K562 (cell line): ENCODE measurements at regions not wholly inside any gene's neighbourhood (a gene's known extent, or its start where the extent isn't known, plus 50 kb on each side); places are given as distances from the start of the nearest gene placed in this dataset.

Source experiments
- ATAC-seq: fragments of 200-7000 bp; cut with Tn5 transposase; 3 replicates; pipeline ENCODE4 v1.9.1; 2020; ENCODE audit warnings: moderate library complexity
- BruUV-seq: library from RNA; stranded (reverse); fragments of 400-500 nt; replicated peaks from 2 replicates; lab custom pipeline; 2021; lab: Mats Ljungman, UMichigan
- CTCF ChIA-PET: fragments of 300-600 bp; formaldehyde crosslinking; extraction: SDS; loops from one replicate; lab custom pipeline; 2021; ENCODE audit warnings: low intra/inter-chr PET ratio; lab: Yijun Ruan, JAX
- POLR2A ChIA-PET: fragments of 300-600, 350-650 bp; sonication (Branson Sonifier 250); formaldehyde crosslinking; extraction: SDS; loops from one replicate; lab custom pipeline; 2021; ENCODE audit warnings: antibody characterized with exemption, inconsistent platforms; lab: Yijun Ruan, JAX
- DNase-seq, 4 experiments: peaks; one replicate each; pipeline versions ENCODE4 v3.0.0 to v3.0.0-alpha.2; 2011 to 2018; ENCODE audit warnings: low spot score in 3 of 4, mixed read lengths in 3 of 4; ENCODE audit errors: extremely low read depth in 1 of 4
- FAIRE-seq: peaks from 2 replicates; lab custom pipeline; 2011; peaks lifted over from hg19 to GRCh38; lab: Jason Lieb, UNC
- H2AFZ ChIP-seq: 2 replicates; pipeline ENCODE4 v1.6.0; 2011; ENCODE audit warnings: low read depth, low read length, control low read depth, inconsistent platforms
- H3K27ac ChIP-seq: fragments of 200-600 bp; 3 replicates; pipeline ENCODE4 v1.8.0; 2011; ENCODE audit warnings: low read depth, mild to moderate bottlenecking, control low read depth, inconsistent platforms, low read length, moderate library complexity, mixed read lengths; ENCODE audit errors: extremely low read depth
- H3K27me3 ChIP-seq, 2 experiments: fragments of 300-600 bp in 1 of 2; 2 replicates in 1 of 2; 3 replicates in 1 of 2; pipeline versions ENCODE4 v1.6.0 to v1.8.0; 2011; ENCODE audit warnings: inconsistent platforms in 2 of 2, low read length in 2 of 2, mild to moderate bottlenecking in 1 of 2, mixed read lengths in 1 of 2, moderate library complexity in 1 of 2; ENCODE audit not compliant: control insufficient read depth in 2 of 2, insufficient read depth in 2 of 2
- H3K36me3 ChIP-seq: fragments of 300-600 bp; 3 replicates; pipeline ENCODE4 v1.8.0; 2011; ENCODE audit warnings: mild to moderate bottlenecking, low read length, inconsistent platforms; ENCODE audit not compliant: control insufficient read depth, insufficient read depth
- H3K4me1 ChIP-seq, 2 experiments: fragments of 200-600 bp in 1 of 2; replicated peaks in 1 of 2; 2 replicates in 1 of 2; 3 replicates in 1 of 2; pipeline versions ENCODE4 v1.5.1 to v1.8.0; 2011; ENCODE audit warnings: inconsistent platforms in 2 of 2, low read length in 2 of 2, mild to moderate bottlenecking in 1 of 2, mixed read lengths in 1 of 2, moderate library complexity in 1 of 2; ENCODE audit not compliant: control insufficient read depth in 2 of 2, insufficient read depth in 2 of 2
- H3K4me2 ChIP-seq: 2 replicates; pipeline ENCODE4 v1.6.1; 2011; ENCODE audit warnings: low read length, control low read depth, inconsistent platforms, mixed read lengths; ENCODE audit not compliant: insufficient read depth
- H3K4me3 ChIP-seq: fragments of 200-600 bp; sonication (generic), shearing (Covaris generic); 2 replicates; pipeline ENCODE4 v1.5.1; 2016; ENCODE audit warnings: control low read depth, inconsistent platforms
- H3K79me2 ChIP-seq: fragments of 200-600 bp; 3 replicates; pipeline ENCODE4 v1.8.0; 2011; ENCODE audit warnings: low read length, inconsistent platforms; ENCODE audit not compliant: control insufficient read depth, insufficient read depth
- H3K9ac ChIP-seq, 2 experiments: 2 replicates each; pipeline versions ENCODE4 v1.6.0 to v1.6.1; 2011; ENCODE audit warnings: low read depth in 2 of 2, low read length in 2 of 2, control low read depth in 1 of 2, inconsistent platforms in 1 of 2, mild to moderate bottlenecking in 1 of 2, mixed read lengths in 1 of 2; ENCODE audit not compliant: insufficient read depth in 1 of 2
- H3K9me1 ChIP-seq: one replicate; pipeline ENCODE4 v1.6.0; 2011; ENCODE audit warnings: inconsistent platforms, mild to moderate bottlenecking, low read length, moderate library complexity; ENCODE audit not compliant: control insufficient read depth, insufficient read depth
- H3K9me3 ChIP-seq: replicated peaks from 2 replicates; pipeline ENCODE4 v1.5.1; 2011; ENCODE audit warnings: low read depth, low read length, inconsistent platforms; ENCODE audit not compliant: control insufficient read depth, insufficient read depth
- H4K20me1 ChIP-seq: replicated peaks from 2 replicates; pipeline ENCODE4 v1.6.1; 2011; ENCODE audit warnings: low read length, inconsistent platforms, mixed read lengths; ENCODE audit not compliant: control insufficient read depth, insufficient read depth
- ARHGAP35 ChIP-seq: fragments of 450-650 bp; IDR thresholded peaks from 2 replicates; pipeline ENCODE4 v1.6.1; 2018; ENCODE audit not compliant: partially characterized antibody
- ATF2 ChIP-seq: sonication (generic); formaldehyde crosslinking; IDR thresholded peaks from 2 replicates; pipeline ENCODE4 v1.8.1; 2022; ENCODE audit warnings: missing genetic modification reagents
- GABPB1 ChIP-seq: sonication (generic); formaldehyde crosslinking; IDR thresholded peaks from 2 replicates; pipeline ENCODE4 v1.8.0; 2022; ENCODE audit warnings: mild to moderate bottlenecking, missing genetic modification reagents
- KAT7 ChIP-seq: sonication (generic); formaldehyde crosslinking; IDR thresholded peaks from 2 replicates; pipeline ENCODE4 v1.8.0; 2022; ENCODE audit warnings: missing genetic modification reagents, mild to moderate bottlenecking, borderline replicate concordance
- MTA3 ChIP-seq: fragments of 450-650 bp; formaldehyde crosslinking; IDR thresholded peaks from 2 replicates; pipeline ENCODE4 v1.6.1; 2017; ENCODE audit warnings: mild to moderate bottlenecking, borderline replicate concordance
- MYC ChIP-seq, 2 experiments: fragments of 250-450 bp in 1 of 2; sonication (Bioruptor Pico) in 1 of 2; IDR thresholded peaks; 2 replicates each; pipeline versions ENCODE4 v1.5.1 to v1.6.1; 2012 to 2021; ENCODE audit warnings: low read depth in 2 of 2, borderline replicate concordance in 1 of 2, improper control_type of control experiment in 1 of 2, low read length in 1 of 2, mild to moderate bottlenecking in 1 of 2, moderate library complexity in 1 of 2
- NCOA1 ChIP-seq: fragments of 450-650 bp; IDR thresholded peaks from 2 replicates; pipeline ENCODE4 v1.6.1; 2016; ENCODE audit warnings: low read depth
- NCOA2 ChIP-seq, 2 experiments: fragments of 450-650 bp; IDR thresholded peaks; 2 replicates each; pipeline ENCODE4 v1.6.1; 2018; ENCODE audit warnings: mild to moderate bottlenecking in 2 of 2, moderate library complexity in 1 of 2; ENCODE audit not compliant: partially characterized antibody in 2 of 2
- NR3C1 ChIP-seq: sonication (generic); formaldehyde crosslinking; IDR thresholded peaks from 2 replicates; pipeline ENCODE4 v1.8.1; 2022; ENCODE audit warnings: missing genetic modification reagents
- RBM22 ChIP-seq: fragments of 200-400 bp; formaldehyde crosslinking; IDR thresholded peaks from 2 replicates; pipeline ENCODE4 v1.6.1; 2018; ENCODE audit warnings: low read length, low read depth; ENCODE audit not compliant: poor library complexity, severe bottlenecking
- ZNF232 ChIP-seq: sonication (generic); formaldehyde crosslinking; IDR thresholded peaks from 2 replicates; pipeline ENCODE4 v1.8.0; 2022; ENCODE audit warnings: mild to moderate bottlenecking, missing genetic modification reagents
- WGBS: fragments of 100-300 bp; shearing (Covaris generic); methylation state at CpG from one replicate; pipeline ENCODE4 v1.1.6; 2016; ENCODE audit warnings: low coverage, mixed read lengths; ENCODE audit not compliant: insufficient coverage; ENCODE audit errors: missing lambda C conversion rate; 5-methylcytosine and 5-hydroxymethylcytosine counted together
- in situ Hi-C: fragments of 300-500 bp; cut with MboI; formaldehyde crosslinking; loops from 4 replicates; pipeline ENCODE4 v1.15.0; 2018; ENCODE audit warnings: inconsistent platforms, mixed read lengths
- intact Hi-C: fragments of 100-400 bp; cut with micrococcal nuclease; formaldehyde crosslinking; loops from 2 replicates; pipeline ENCODE4 v1.14.2; 2022
- TF ChIP-seq, protein P1 (sequence below): fragments of 450-650 bp; formaldehyde crosslinking; IDR thresholded peaks from 2 replicates; pipeline ENCODE4 v1.4.0; 2020; ENCODE audit warnings: mild to moderate bottlenecking, moderate library complexity

DNA sequence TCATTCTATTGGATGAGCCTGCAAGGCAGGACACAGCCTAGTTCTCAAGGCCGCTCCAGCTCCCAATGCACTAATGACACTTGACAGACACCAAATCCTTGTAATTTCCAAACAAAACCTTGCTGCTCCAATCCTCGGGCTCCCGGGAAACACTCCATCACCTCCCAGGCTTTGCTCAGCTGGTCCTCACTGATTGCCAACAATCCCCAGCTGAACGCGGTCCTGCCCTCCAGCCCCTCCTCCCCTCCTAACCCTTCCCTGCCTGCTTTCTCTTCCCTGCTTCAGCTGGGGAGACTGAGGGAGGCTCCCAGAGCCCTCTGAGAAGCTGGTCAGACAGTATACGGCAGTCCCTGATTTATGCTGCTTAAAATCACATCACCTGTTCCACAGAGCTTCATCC is 114.4 kb upstream of the TNR start:
- no TSS peak for BruUV-seq
- Histone ChIP-seq H3K27me3 (peaks cover 24 to 47% of the 10 kb centered on the region in 2 experiments; a peak in 4 of 5 replicates), H2AFZ (no peak overlapping the region), H3K9me3 (no peaks in the 10 kb centered on the region), H3K79me2 (no peaks in the 10 kb centered on the region), H3K4me1 (no peaks in the 10 kb centered on the region), H3K4me2 (no peak overlapping the region), H3K36me3 (no peaks in the 10 kb centered on the region), H4K20me1 (no peaks in the 10 kb centered on the region; the same call in 1 of the 2 replicates), H3K4me3 (no peak overlapping the region), H3K9me1 (no peaks in the 10 kb centered on the region), H3K9ac (no peak overlapping the region), H3K27ac (no peak overlapping the region)
- ChIA-PET CTCF (no interaction called here), POLR2A (interaction anchor here (0.9 kb wide), 1 partner anchor 10 kb away, joined by 3 read pairs; no protein-coding TSS in a partner anchor)
- no peak for TF ChIP-seq RBM22
- ATAC-seq (no peak), DNase-seq (no peak), FAIRE-seq (no peak)
- in situ Hi-C loops = no loop called here
- 0% methylated on average over 6 of the region's 6 CpGs for WGBS
- intact Hi-C loops = no loop called here

GRCh38 chr1:175853681-175854080 is 110.3 kb upstream of the TNR start:
- no peaks in the 10 kb centered on the region for H3K4me1 ChIP-seq
- H4K20me1 ChIP-seq = no peaks in the 10 kb centered on the region; the same call in 1 of the 2 replicates
- H3K79me2 ChIP-seq = no peaks in the 10 kb centered on the region
- whole genome bisulfite sequencing = 2% methylated on average over 4 of the region's 4 CpGs
- H3K4me3 ChIP-seq = no peak overlapping the region
- no peak overlapping the region for H3K9ac ChIP-seq
- H3K9me3 ChIP-seq = no peaks in the 10 kb centered on the region
- no peak overlapping the region for H2AFZ ChIP-seq
- in situ Hi-C loops = no loop called here
- no peak for FAIRE-seq
- no peak for DNase-seq
- H3K27ac ChIP-seq = no peak overlapping the region
- H3K9me1 ChIP-seq = no peaks in the 10 kb centered on the region
- no TSS peak for BruUV-seq
- CTCF ChIA-PET = no interaction called here
- no peak overlapping the region for H3K4me2 ChIP-seq
- intact Hi-C loops = no loop called here
- POLR2A ChIA-PET = no interaction called here
- H3K27me3 ChIP-seq = peaks cover 18 to 37% of the 10 kb centered on the region in 2 experiments; a peak in 3 of 5 replicates
- H3K36me3 ChIP-seq = no peaks in the 10 kb centered on the region
- TF ChIP-seq, protein P1, sequence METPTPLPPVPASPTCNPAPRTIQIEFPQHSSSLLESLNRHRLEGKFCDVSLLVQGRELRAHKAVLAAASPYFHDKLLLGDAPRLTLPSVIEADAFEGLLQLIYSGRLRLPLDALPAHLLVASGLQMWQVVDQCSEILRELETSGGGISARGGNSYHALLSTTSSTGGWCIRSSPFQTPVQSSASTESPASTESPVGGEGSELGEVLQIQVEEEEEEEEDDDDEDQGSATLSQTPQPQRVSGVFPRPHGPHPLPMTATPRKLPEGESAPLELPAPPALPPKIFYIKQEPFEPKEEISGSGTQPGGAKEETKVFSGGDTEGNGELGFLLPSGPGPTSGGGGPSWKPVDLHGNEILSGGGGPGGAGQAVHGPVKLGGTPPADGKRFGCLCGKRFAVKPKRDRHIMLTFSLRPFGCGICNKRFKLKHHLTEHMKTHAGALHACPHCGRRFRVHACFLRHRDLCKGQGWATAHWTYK = no peak
- TF ChIP-seq ZNF232 (no peak), NCOA1 (no peak), ATF2 (CRISPR knock-in tag) (no peak), GABPB1 (no peak), KAT7 (CRISPR knock-in tag) (no peak), NR3C1 (CRISPR knock-in tag) (no peak), ARHGAP35 (no peak), MTA3 (no peak), MYC (IDR thresholded peaks at IDR 0.05; ENCODE audit: low read depth, low read length) (no peak), MYC (CRISPR knock-in tag; IDR thresholded peaks at IDR 0.05; ENCODE audit: borderline replicate concordance, low read depth) (no peak), NCOA2 (IDR thresholded peaks at IDR 0.05; ENCODE audit: partially characterized antibody in 2 of 2) (no peak)
- no peak for ATAC-seq
